SK-N-SH (cell line): ENCODE measurements at regions not wholly inside any gene's neighbourhood (a gene's known extent, or its start where the extent isn't known, plus 50 kb on each side); places are given as distances from the start of the nearest gene placed in this dataset.

Experiments
- CTCF ChIA-PET: fragments of 300-600, 350-600 bp; formaldehyde crosslinking; extraction: SDS; loops from one replicate; lab custom pipeline; 2021; lab: Yijun Ruan, JAX
- POLR2A ChIA-PET: fragments of 350-600 bp; sonication (Branson Sonifier 250); formaldehyde crosslinking; extraction: SDS; loops from one replicate; lab custom pipeline; 2020; ENCODE audit warnings: antibody characterized with exemption, inconsistent platforms; lab: Yijun Ruan, JAX
- DNase-seq: peaks from one replicate; pipeline ENCODE4 v3.0.0; 2012
- H2AFZ ChIP-seq: fragments of 200-600 bp; sonication (generic); 2 replicates; pipeline ENCODE4 v1.8.1; 2016; ENCODE audit warnings: antibody characterized with exemption, mild to moderate bottlenecking, low read depth
- H3F3A ChIP-seq: fragments of 200-600 bp; sonication (generic); replicated peaks from 2 replicates; pipeline ENCODE3; 2016; ENCODE audit warnings: antibody characterized with exemption, mild to moderate bottlenecking; ENCODE audit not compliant: insufficient read depth
- H3K27ac ChIP-seq, 2 experiments: fragments of 200-500 bp in 1 of 2; fragments of 200-600 bp in 1 of 2; sonication (Bioruptor generic) in 1 of 2; sonication (generic), shearing (Covaris generic) in 1 of 2; 2 replicates each; pipeline versions ENCODE4 v1.5.1 to v1.6.1; 2014 to 2016; ENCODE audit warnings: low read depth in 2 of 2, inconsistent platforms in 1 of 2, low read length in 1 of 2, mild to moderate bottlenecking in 1 of 2, mixed read lengths in 1 of 2
- H3K27me3 ChIP-seq: fragments of 200-600 bp; sonication (generic), shearing (Covaris generic); 2 replicates; pipeline ENCODE4 v1.6.1; 2016; ENCODE audit warnings: mixed run types; ENCODE audit not compliant: insufficient read depth
- H3K36me3 ChIP-seq, 2 experiments: fragments of 200-500 bp in 1 of 2; fragments of 200-600 bp in 1 of 2; sonication (Bioruptor generic) in 1 of 2; sonication (generic) in 1 of 2; replicated peaks in 1 of 2; 2 replicates each; pipeline versions ENCODE3 to v1.5.1; 2014 to 2016; ENCODE audit warnings: low read length in 1 of 2, mild to moderate bottlenecking in 1 of 2; ENCODE audit not compliant: insufficient read depth in 2 of 2, control insufficient read depth in 1 of 2
- H3K4me1 ChIP-seq, 2 experiments: fragments of 200-500 bp in 1 of 2; fragments of 200-600 bp in 1 of 2; sonication (Bioruptor generic) in 1 of 2; sonication (generic), shearing (Covaris generic) in 1 of 2; 2 replicates each; pipeline versions ENCODE4 v1.5.1 to v1.6.1; 2014 to 2016; ENCODE audit warnings: low read depth in 1 of 2, low read length in 1 of 2, mixed run types in 1 of 2; ENCODE audit not compliant: insufficient read depth in 2 of 2, control insufficient read depth in 1 of 2
- H3K4me2 ChIP-seq: fragments of 200-600 bp; sonication (generic), shearing (Covaris generic); 2 replicates; pipeline ENCODE4 v1.6.1; 2017; ENCODE audit warnings: mixed run types
- H3K4me3 ChIP-seq, 2 experiments: fragments of 200-500 bp in 1 of 2; fragments of 200-600 bp in 1 of 2; sonication (Bioruptor generic) in 1 of 2; sonication (generic), shearing (Covaris generic) in 1 of 2; 2 replicates each; pipeline versions ENCODE4 v1.5.1 to v1.8.1; 2014 to 2016; ENCODE audit warnings: low read depth in 2 of 2, inconsistent platforms in 1 of 2, low read length in 1 of 2, mild to moderate bottlenecking in 1 of 2, mixed read lengths in 1 of 2, moderate library complexity in 1 of 2
- H3K79me2 ChIP-seq: fragments of 200-600 bp; sonication (generic); 2 replicates; pipeline ENCODE4 v1.8.1; 2017; ENCODE audit warnings: mild to moderate bottlenecking; ENCODE audit not compliant: insufficient read depth
- H3K9ac ChIP-seq: fragments of 200-600 bp; sonication (generic); 2 replicates; pipeline ENCODE4 v1.6.1; 2017; ENCODE audit warnings: mixed run types
- H3K9me2 ChIP-seq: fragments of 200-600 bp; sonication (generic); 2 replicates; pipeline ENCODE4 v1.6.1; 2017; ENCODE audit warnings: mixed run types
- H3K9me3 ChIP-seq: fragments of 200-600 bp; sonication (generic); 2 replicates; pipeline ENCODE4 v1.6.1; 2017; ENCODE audit warnings: mixed run types, mild to moderate bottlenecking, moderate library complexity
- H4K20me1 ChIP-seq: fragments of 200-600 bp; sonication (generic); 2 replicates; pipeline ENCODE4 v1.6.1; 2017; ENCODE audit warnings: mild to moderate bottlenecking, mixed run types; ENCODE audit not compliant: insufficient read depth
- CHD2 ChIP-seq: fragments of 150-350 bp; IDR thresholded peaks from 2 replicates; pipeline ENCODE4 v1.6.1; 2018; ENCODE audit warnings: low read length; ENCODE audit not compliant: partially characterized antibody
- FOXJ3 ChIP-seq: sonication (generic); formaldehyde crosslinking; IDR thresholded peaks from 2 replicates; pipeline ENCODE4 v1.5.1; 2020; ENCODE audit warnings: mild to moderate bottlenecking, missing genetic modification reagents
- GATA2 ChIP-seq: sonication (generic); formaldehyde crosslinking; IDR thresholded peaks from 2 replicates; pipeline ENCODE4 v1.5.0; 2020; ENCODE audit warnings: mild to moderate bottlenecking, missing genetic modification reagents
- MXI1 ChIP-seq: IDR thresholded peaks from 2 replicates; pipeline ENCODE4 v1.6.1; 2012; ENCODE audit warnings: mild to moderate bottlenecking, low read depth, low read length, improper control_type of control experiment
- NFIC ChIP-seq: IDR thresholded peaks from 2 replicates; pipeline ENCODE4 v1.4.0; 2012; ENCODE audit warnings: borderline replicate concordance
- POLR2AphosphoS5 ChIP-seq: IDR thresholded peaks from 2 replicates; pipeline ENCODE4 v1.6.1; 2012; ENCODE audit warnings: low read depth, low read length
- RAD21 ChIP-seq: IDR thresholded peaks from 2 replicates; pipeline ENCODE4 v1.6.1; 2012; ENCODE audit warnings: mild to moderate bottlenecking, low read length
- RFX5 ChIP-seq: IDR thresholded peaks from 2 replicates; pipeline ENCODE4 v1.6.1; 2012; ENCODE audit warnings: mild to moderate bottlenecking, improper control_type of control experiment, low read length
- TCF12 ChIP-seq: IDR thresholded peaks from 2 replicates; pipeline ENCODE4 v1.4.0; 2012
- YY1 ChIP-seq: IDR thresholded peaks from 2 replicates; pipeline ENCODE4 v1.4.0; 2012; ENCODE audit warnings: low read depth, mild to moderate bottlenecking
- WGBS: methylation state at CpG from one replicate; pipeline ENCODE4 v1.1.6; 2017; ENCODE audit warnings: low lambda C conversion rate; 5-methylcytosine and 5-hydroxymethylcytosine counted together
- TF ChIP-seq, protein P1 (sequence below): fragments of 200-600 bp; sonication (generic); IDR thresholded peaks from 2 replicates; pipeline ENCODE4 v1.6.1; 2017; ENCODE audit warnings: antibody characterized with exemption, mild to moderate bottlenecking, moderate library complexity
- TF ChIP-seq, protein P2 (sequence below): IDR thresholded peaks from 2 replicates; pipeline ENCODE4 v1.4.0; 2012; ENCODE audit warnings: low read depth, borderline replicate concordance
- TF ChIP-seq, protein P3 (sequence below): IDR thresholded peaks from 2 replicates; pipeline ENCODE4; 2012
- TF ChIP-seq, protein P4 (sequence below): IDR thresholded peaks from 2 replicates; pipeline ENCODE4 v1.4.0; 2012; ENCODE audit warnings: low read depth, borderline replicate concordance
- TF ChIP-seq, protein P5 (sequence below): IDR thresholded peaks from 2 replicates; pipeline ENCODE4 v1.6.1; 2012; ENCODE audit warnings: mild to moderate bottlenecking, low read depth, low read length, moderate library complexity

DNA sequence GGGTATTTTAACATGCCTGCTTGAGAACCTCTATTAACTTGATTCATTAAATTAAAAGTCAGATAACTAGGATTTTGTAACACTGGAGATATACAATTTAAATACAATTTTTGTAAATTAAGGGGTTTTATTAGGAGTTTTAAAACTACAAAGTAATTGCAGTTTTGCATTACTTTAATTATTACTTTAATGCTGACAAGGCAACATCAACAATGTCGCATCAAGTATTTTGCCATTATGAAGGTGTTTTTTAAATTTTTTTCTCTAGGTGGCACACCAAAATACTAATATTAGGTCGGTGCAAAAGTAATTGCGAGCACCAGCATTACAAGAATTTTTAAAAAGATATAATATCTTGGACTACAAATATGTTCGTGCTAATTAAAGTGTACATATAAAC, 513.4 kb downstream of the ANKRD7 start:
- Histone ChIP-seq H3K27ac (no peak overlapping the region), H4K20me1 (no peaks in the 10 kb centered on the region), H3K79me2 (no peaks in the 10 kb centered on the region), H3K9me2 (no peaks in the 10 kb centered on the region), H3K4me2 (no peak overlapping the region), H3K27me3 (no peaks in the 10 kb centered on the region), H3K4me3 (no peak overlapping the region), H3K9me3 (no peaks in the 10 kb centered on the region), H3F3A (no peaks in the 10 kb centered on the region), H3K36me3 (no peaks in the 10 kb centered on the region), H3K9ac (no peak overlapping the region), H3K4me1 (no peaks in the 10 kb centered on the region; a peak in 2 of 4 replicates), H2AFZ (no peak overlapping the region)
- ChIA-PET CTCF (no interaction called here), POLR2A (no interaction called here)
- TF ChIP-seq GATA2 (no peak), POLR2AphosphoS5 (no peak), TCF12 (no peak), FOXJ3 (CRISPR knock-in tag) (no peak), RFX5 (no peak), NFIC (no peak), YY1 (no peak), MXI1 (no peak), RAD21 (no peak), CHD2 (no peak)
- TF ChIP-seq, protein P1, sequence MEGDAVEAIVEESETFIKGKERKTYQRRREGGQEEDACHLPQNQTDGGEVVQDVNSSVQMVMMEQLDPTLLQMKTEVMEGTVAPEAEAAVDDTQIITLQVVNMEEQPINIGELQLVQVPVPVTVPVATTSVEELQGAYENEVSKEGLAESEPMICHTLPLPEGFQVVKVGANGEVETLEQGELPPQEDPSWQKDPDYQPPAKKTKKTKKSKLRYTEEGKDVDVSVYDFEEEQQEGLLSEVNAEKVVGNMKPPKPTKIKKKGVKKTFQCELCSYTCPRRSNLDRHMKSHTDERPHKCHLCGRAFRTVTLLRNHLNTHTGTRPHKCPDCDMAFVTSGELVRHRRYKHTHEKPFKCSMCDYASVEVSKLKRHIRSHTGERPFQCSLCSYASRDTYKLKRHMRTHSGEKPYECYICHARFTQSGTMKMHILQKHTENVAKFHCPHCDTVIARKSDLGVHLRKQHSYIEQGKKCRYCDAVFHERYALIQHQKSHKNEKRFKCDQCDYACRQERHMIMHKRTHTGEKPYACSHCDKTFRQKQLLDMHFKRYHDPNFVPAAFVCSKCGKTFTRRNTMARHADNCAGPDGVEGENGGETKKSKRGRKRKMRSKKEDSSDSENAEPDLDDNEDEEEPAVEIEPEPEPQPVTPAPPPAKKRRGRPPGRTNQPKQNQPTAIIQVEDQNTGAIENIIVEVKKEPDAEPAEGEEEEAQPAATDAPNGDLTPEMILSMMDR: no peak
- TF ChIP-seq, protein P2, sequence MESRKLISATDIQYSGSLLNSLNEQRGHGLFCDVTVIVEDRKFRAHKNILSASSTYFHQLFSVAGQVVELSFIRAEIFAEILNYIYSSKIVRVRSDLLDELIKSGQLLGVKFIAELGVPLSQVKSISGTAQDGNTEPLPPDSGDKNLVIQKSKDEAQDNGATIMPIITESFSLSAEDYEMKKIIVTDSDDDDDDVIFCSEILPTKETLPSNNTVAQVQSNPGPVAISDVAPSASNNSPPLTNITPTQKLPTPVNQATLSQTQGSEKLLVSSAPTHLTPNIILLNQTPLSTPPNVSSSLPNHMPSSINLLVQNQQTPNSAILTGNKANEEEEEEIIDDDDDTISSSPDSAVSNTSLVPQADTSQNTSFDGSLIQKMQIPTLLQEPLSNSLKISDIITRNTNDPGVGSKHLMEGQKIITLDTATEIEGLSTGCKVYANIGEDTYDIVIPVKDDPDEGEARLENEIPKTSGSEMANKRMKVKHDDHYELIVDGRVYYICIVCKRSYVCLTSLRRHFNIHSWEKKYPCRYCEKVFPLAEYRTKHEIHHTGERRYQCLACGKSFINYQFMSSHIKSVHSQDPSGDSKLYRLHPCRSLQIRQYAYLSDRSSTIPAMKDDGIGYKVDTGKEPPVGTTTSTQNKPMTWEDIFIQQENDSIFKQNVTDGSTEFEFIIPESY: no peak
- TF ChIP-seq, protein P3, sequence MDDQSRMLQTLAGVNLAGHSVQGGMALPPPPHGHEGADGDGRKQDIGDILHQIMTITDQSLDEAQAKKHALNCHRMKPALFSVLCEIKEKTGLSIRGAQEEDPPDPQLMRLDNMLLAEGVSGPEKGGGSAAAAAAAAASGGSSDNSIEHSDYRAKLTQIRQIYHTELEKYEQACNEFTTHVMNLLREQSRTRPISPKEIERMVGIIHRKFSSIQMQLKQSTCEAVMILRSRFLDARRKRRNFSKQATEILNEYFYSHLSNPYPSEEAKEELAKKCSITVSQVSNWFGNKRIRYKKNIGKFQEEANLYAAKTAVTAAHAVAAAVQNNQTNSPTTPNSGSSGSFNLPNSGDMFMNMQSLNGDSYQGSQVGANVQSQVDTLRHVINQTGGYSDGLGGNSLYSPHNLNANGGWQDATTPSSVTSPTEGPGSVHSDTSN: no peak
- TF ChIP-seq, protein P4, sequence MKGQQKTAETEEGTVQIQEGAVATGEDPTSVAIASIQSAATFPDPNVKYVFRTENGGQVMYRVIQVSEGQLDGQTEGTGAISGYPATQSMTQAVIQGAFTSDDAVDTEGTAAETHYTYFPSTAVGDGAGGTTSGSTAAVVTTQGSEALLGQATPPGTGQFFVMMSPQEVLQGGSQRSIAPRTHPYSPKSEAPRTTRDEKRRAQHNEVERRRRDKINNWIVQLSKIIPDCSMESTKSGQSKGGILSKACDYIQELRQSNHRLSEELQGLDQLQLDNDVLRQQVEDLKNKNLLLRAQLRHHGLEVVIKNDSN: no peak
- TF ChIP-seq, protein P5, sequence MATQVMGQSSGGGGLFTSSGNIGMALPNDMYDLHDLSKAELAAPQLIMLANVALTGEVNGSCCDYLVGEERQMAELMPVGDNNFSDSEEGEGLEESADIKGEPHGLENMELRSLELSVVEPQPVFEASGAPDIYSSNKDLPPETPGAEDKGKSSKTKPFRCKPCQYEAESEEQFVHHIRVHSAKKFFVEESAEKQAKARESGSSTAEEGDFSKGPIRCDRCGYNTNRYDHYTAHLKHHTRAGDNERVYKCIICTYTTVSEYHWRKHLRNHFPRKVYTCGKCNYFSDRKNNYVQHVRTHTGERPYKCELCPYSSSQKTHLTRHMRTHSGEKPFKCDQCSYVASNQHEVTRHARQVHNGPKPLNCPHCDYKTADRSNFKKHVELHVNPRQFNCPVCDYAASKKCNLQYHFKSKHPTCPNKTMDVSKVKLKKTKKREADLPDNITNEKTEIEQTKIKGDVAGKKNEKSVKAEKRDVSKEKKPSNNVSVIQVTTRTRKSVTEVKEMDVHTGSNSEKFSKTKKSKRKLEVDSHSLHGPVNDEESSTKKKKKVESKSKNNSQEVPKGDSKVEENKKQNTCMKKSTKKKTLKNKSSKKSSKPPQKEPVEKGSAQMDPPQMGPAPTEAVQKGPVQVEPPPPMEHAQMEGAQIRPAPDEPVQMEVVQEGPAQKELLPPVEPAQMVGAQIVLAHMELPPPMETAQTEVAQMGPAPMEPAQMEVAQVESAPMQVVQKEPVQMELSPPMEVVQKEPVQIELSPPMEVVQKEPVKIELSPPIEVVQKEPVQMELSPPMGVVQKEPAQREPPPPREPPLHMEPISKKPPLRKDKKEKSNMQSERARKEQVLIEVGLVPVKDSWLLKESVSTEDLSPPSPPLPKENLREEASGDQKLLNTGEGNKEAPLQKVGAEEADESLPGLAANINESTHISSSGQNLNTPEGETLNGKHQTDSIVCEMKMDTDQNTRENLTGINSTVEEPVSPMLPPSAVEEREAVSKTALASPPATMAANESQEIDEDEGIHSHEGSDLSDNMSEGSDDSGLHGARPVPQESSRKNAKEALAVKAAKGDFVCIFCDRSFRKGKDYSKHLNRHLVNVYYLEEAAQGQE: no peak
- WGBS: 28% methylated on average over 4 of the region's 4 CpGs
- DNase-seq: no peak
